ENCODE measurements at regions not wholly inside any gene's neighbourhood (a gene's known extent, or its start where the extent isn't known, plus 50 kb on each side); places are given as distances from the start of the nearest gene placed in this dataset.

DNA sequence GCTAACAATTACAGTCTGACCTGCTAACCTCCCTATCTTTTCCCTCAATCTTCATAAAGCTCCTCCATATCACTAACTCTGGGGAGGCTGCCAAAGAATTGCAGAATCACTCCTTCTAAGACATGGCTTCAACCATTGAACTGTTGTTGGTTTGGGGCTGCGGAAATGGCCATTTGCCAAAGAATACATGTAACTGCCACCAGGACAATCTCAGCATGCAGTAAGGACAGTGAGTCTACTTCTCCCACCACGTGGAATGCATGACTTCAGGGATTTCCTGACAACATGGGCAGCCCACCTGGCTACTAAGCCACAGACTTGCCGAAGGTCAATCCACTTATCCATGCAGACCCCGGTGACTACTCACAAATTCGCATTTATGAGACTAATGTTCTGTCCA, 104.3 kb upstream of the NUDT7 start:
- no peak overlapping the region for H3K4me3 ChIP-seq
- TF ChIP-seq, protein P1, sequence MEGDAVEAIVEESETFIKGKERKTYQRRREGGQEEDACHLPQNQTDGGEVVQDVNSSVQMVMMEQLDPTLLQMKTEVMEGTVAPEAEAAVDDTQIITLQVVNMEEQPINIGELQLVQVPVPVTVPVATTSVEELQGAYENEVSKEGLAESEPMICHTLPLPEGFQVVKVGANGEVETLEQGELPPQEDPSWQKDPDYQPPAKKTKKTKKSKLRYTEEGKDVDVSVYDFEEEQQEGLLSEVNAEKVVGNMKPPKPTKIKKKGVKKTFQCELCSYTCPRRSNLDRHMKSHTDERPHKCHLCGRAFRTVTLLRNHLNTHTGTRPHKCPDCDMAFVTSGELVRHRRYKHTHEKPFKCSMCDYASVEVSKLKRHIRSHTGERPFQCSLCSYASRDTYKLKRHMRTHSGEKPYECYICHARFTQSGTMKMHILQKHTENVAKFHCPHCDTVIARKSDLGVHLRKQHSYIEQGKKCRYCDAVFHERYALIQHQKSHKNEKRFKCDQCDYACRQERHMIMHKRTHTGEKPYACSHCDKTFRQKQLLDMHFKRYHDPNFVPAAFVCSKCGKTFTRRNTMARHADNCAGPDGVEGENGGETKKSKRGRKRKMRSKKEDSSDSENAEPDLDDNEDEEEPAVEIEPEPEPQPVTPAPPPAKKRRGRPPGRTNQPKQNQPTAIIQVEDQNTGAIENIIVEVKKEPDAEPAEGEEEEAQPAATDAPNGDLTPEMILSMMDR (IDR thresholded peaks at IDR 0.05), result no peak
- TF ChIP-seq POLR2A (IDR thresholded peaks at IDR 0.05) (no peak), EP300 (IDR thresholded peaks at IDR 0.05) (no peak)
- H3K27me3 ChIP-seq, result no peaks in the 10 kb centered on the region
- WGBS, 2 donors, result 58 to 65% methylated on average over 5 of the region's 5 CpGs
- H3K27ac ChIP-seq, result no peak overlapping the region
- no peaks in the 10 kb centered on the region for H3K36me3 ChIP-seq
- DNase-seq (ENCODE audit: low spot score in 2 of 2), result no peak
- H3K4me1 ChIP-seq, result no peaks in the 10 kb centered on the region
- no peaks in the 10 kb centered on the region for H3K9me3 ChIP-seq

DNA sequence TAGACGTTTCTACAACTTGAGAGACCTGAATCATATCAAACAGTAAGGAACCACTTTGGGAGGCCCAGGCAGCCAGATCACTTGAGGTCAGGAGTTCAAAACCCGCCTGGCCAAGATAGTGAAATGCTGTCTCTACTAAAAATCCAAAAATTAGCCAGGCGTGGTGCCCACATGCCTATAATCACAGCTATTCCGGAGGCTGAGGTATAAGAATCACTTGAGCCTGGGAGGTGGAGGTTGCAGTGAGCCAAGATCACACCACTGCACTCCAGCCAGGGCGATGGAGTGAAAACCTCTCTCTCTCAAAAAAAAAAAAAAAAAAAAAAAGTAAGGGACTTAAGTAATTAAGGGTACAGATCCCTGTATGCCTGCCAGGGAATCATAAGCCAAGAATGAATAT, 103.4 kb upstream of the NUDT7 start:
- Histone ChIP-seq H3K4me1 (no peaks in the 10 kb centered on the region), H3K27ac (no peak overlapping the region), H3K9me3 (no peaks in the 10 kb centered on the region), H3K27me3 (no peaks in the 10 kb centered on the region), H3K36me3 (no peaks in the 10 kb centered on the region), H3K4me3 (no peak overlapping the region)
- no peak for TF ChIP-seq POLR2A (IDR thresholded peaks at IDR 0.05)
- WGBS, 2 donors, result 87 to 97% methylated on average over 5 of the region's 5 CpGs
- DNase-seq (ENCODE audit: low spot score in 2 of 2), result no peak

DNA sequence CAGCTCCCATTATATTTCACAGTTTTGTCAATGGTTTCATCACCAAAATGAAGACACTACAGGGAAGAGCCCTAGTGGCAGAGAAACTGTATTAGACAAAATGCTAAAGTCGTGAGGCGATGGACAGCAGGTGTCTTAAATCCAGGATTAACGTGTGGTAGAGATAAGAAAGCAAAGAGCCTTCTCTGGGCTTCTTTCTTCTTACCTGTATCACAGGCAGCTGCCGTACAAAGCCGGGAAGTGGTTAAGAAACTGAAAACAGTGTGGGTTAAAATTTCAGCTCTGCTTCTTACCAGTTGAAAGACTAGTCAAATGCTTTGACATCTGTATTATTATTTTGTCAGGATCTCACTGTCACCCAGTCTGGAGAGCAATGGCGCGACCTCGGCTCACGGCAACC, 98.2 kb upstream of the NUDT7 start:
- WGBS, 2 donors, result 89% methylated on average over 9 of the region's 9 CpGs
- Histone ChIP-seq H3K4me1 (no peaks in the 10 kb centered on the region), H3K27me3 (no peaks in the 10 kb centered on the region), H3K27ac (no peak overlapping the region), H3K36me3 (no peaks in the 10 kb centered on the region), H3K4me3 (no peak overlapping the region), H3K9me3 (no peaks in the 10 kb centered on the region)
- no peak for DNase-seq (ENCODE audit: low spot score in 2 of 2)
- no peak for TF ChIP-seq EP300 (IDR thresholded peaks at IDR 0.05)
- TF ChIP-seq, protein P1 (IDR thresholded peaks at IDR 0.05), result no peak
- TF ChIP-seq POLR2A (IDR thresholded peaks at IDR 0.05), result no peak

DNA sequence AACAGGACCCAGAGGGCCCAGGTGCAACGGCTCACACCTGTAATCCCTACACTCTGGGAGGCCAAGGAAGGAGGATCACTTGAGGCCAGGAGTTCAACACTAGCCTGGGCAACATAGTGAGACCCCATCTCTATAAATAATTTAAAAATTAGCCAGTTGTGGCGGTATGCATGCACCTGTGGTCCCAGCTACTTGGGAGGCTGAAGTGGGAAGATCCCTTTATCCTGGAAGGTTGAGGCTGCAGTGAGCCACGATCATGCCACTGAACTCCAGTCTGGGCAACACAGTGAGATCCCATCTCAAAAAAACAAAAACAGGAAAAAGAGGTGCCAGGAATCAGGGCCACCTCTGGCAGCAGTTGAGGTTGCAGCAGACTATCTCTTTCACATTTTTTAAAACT, 85.7 kb upstream of the NUDT7 start:
- TF ChIP-seq POLR2A (IDR thresholded peaks at IDR 0.05) (no peak), EP300 (IDR thresholded peaks at IDR 0.05) (no peak)
- TF ChIP-seq, protein P1 (IDR thresholded peaks at IDR 0.05), result no peak
- peaks cover 0 to 10% (median 0%) of the 10 kb centered on the region in 4 donors for H3K4me1 ChIP-seq
- H3K27ac ChIP-seq, result no peak overlapping the region
- no peaks in the 10 kb centered on the region for H3K36me3 ChIP-seq
- no peak for DNase-seq (ENCODE audit: low spot score in 2 of 2)
- H3K9me3 ChIP-seq, result no peaks in the 10 kb centered on the region
- WGBS, 2 donors, result 81 to 88% methylated on average over 3 of the region's 3 CpGs
- H3K4me3 ChIP-seq, result no peak overlapping the region
- no peaks in the 10 kb centered on the region for H3K27me3 ChIP-seq

DNA sequence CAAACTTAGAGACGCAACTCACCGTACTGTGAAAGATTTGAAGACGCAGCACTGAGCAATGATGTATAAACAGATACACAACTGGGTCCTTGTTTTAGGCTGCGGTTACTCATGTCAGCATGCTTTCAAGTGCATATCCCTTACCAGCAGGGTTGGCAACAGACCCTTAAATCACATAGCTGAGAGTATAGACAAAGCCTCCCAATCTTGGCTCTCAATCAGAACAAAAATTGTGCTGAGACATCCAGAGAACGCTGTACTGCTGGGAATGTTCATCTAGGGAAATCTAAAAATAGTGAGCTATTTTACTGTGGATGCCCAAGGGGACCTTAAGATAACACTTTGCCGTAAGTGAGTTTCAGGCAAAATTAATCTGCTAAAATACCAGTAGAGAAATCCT, 84.4 kb upstream of the NUDT7 start:
- Histone ChIP-seq H3K27ac (peak overlapping the region in 1 of 4 donors; percentile 16), H3K4me1 (peaks cover 0 to 10% (median 0%) of the 10 kb centered on the region in 4 donors), H3K4me3 (no peak overlapping the region), H3K36me3 (no peaks in the 10 kb centered on the region), H3K9me3 (no peaks in the 10 kb centered on the region), H3K27me3 (no peaks in the 10 kb centered on the region)
- 24 to 25% methylated on average over 6 of the region's 6 CpGs for WGBS, 2 donors
- no peak for DNase-seq (ENCODE audit: low spot score in 2 of 2)
- no peak for TF ChIP-seq EP300 (IDR thresholded peaks at IDR 0.05)
- no peak for TF ChIP-seq POLR2A (IDR thresholded peaks at IDR 0.05)
- TF ChIP-seq, protein P1 (IDR thresholded peaks at IDR 0.05), result no peak

DNA sequence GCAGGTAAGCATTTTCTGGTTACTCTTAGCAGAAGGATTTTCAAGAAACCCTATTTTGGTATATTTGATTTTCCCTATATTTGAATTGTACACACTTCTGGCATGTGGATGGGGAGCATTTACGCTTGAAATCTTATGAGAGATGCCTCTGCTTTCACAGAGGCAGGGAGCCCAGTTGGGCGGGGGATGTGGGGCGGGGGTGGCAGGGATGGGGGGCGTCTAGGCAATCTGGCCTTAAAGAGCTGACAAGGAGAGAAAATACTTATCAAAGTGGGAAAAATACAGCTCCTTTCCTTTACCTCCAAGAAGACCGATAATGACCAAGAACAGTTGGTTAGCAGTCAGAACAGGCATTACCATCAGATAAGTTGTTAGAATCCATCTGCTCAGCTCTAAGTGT, 79.1 kb upstream of the NUDT7 start:
- no peaks in the 10 kb centered on the region for H3K27me3 ChIP-seq
- peaks cover 0 to 3% (median 0%) of the 10 kb centered on the region in 4 donors for H3K4me1 ChIP-seq
- H3K4me3 ChIP-seq, result no peak overlapping the region
- WGBS, 2 donors, result 79 to 87% methylated on average over 5 of the region's 5 CpGs
- no peak for DNase-seq (ENCODE audit: low spot score in 2 of 2)
- TF ChIP-seq, protein P1 (IDR thresholded peaks at IDR 0.05), result no peak
- TF ChIP-seq EP300 (IDR thresholded peaks at IDR 0.05) (no peak), POLR2A (IDR thresholded peaks at IDR 0.05) (no peak)
- no peaks in the 10 kb centered on the region for H3K36me3 ChIP-seq
- no peaks in the 10 kb centered on the region for H3K9me3 ChIP-seq
- no peak overlapping the region for H3K27ac ChIP-seq
